ENCODE measurements at regions not wholly inside any gene's neighbourhood (a gene's known extent, or its start where the extent isn't known, plus 50 kb on each side); places are given as distances from the start of the nearest gene placed in this dataset.

GRCh38 chr15:97736748-97737147, 223.8 kb upstream of the ARRDC4 start (continued):
- no peak for TF ChIP-seq SALL2 (CRISPR knock-in tag; IDR thresholded peaks at IDR 0.05)
- TF ChIP-seq ZNF841 (CRISPR knock-in tag; IDR thresholded peaks at IDR 0.05; ENCODE audit: borderline replicate concordance): no peak
- TF ChIP-seq POLR2AphosphoS5 (IDR thresholded peaks at IDR 0.05; ENCODE audit: low read depth, low read length): no peak

DNA sequence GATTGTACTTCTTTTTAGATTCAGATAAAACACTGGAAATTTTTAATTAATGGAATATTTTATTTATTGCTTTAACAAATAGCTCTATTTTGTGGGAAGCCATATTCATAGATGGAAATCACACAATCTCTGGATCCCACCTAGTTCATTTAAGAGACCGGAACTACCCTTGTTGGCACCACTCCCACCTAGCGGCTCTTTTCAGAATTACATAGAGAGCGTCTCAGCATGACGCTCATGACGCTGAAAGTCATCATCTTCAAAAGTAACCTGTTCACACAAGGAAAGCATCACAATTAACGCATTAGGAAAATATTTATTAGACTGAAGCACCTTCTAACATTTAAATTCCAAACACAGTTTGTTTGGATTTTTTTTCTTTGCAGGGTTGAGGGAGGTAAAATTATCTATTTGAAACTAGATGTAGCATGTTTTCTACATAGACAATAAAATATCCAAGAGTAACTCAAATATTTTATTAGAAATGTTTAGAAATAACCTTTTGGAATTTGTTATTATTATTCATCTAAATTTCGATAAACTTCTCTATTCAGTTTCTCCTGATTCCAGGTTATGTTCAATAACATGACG, 214.9 kb upstream of the ARRDC4 start:
- in situ Hi-C loops (cut with HindIII; ENCODE audit: extremely low pct_ligation_motif_present, low pct_unique_long_range_greater_than_20kb): no loop called here
- TF ChIP-seq GABPA (IDR thresholded peaks at IDR 0.05; ENCODE audit: low read depth, low read length): no peak
- peak; percentile 55; the same call in 1 of the 2 replicates for TF ChIP-seq GABPA (CRISPR knock-in tag; IDR thresholded peaks at IDR 0.05; ENCODE audit: low read depth)
- no peak for TF ChIP-seq TMF1 (CRISPR knock-in tag; IDR thresholded peaks at IDR 0.05; ENCODE audit: low read depth)
- TF ChIP-seq ZBTB43 (CRISPR knock-in tag; conservative IDR thresholded peaks at IDR 0.05): no peak
- TF ChIP-seq, protein P1, sequence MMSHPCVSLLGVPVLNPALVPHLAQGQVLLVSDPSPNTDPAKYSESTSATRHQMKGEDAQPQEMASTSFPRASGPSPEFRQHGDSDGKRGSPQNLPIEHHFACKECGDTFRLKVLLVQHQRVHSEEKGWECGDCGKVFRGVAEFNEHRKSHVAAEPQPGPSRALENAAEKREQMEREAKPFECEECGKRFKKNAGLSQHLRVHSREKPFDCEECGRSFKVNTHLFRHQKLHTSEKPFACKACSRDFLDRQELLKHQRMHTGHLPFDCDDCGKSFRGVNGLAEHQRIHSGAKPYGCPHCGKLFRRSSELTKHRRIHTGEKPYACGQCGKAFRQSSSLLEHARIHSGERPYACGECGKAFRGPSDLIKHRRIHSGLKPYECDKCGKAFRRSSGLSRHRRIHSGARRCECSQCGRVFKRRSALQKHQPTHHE (CRISPR knock-in tag; IDR thresholded peaks at IDR 0.05; ENCODE audit: borderline replicate concordance): no peak
- TF ChIP-seq IRX3 (CRISPR knock-in tag; IDR thresholded peaks at IDR 0.05; ENCODE audit: borderline replicate concordance, low read depth): no peak
- TF ChIP-seq GATAD1 (CRISPR knock-in tag; IDR thresholded peaks at IDR 0.05): no peak
- TF ChIP-seq, protein P2, sequence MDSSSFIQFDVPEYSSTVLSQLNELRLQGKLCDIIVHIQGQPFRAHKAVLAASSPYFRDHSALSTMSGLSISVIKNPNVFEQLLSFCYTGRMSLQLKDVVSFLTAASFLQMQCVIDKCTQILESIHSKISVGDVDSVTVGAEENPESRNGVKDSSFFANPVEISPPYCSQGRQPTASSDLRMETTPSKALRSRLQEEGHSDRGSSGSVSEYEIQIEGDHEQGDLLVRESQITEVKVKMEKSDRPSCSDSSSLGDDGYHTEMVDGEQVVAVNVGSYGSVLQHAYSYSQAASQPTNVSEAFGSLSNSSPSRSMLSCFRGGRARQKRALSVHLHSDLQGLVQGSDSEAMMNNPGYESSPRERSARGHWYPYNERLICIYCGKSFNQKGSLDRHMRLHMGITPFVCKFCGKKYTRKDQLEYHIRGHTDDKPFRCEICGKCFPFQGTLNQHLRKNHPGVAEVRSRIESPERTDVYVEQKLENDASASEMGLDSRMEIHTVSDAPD (CRISPR knock-in tag; IDR thresholded peaks at IDR 0.05): no peak
- peak; percentile 32; the same call in 1 of the 2 replicates for TF ChIP-seq STAG1 (CRISPR knock-in tag; IDR thresholded peaks at IDR 0.05)
- TF ChIP-seq ZNF674 (CRISPR knock-in tag; IDR thresholded peaks at IDR 0.05; ENCODE audit: low read depth): no peak
- no peak for TF ChIP-seq ZNF513 (CRISPR knock-in tag; conservative IDR thresholded peaks at IDR 0.05)
- no peak for TF ChIP-seq PRPF4 (IDR thresholded peaks at IDR 0.05; ENCODE audit: low read depth, low read length, poor library complexity, severe bottlenecking)
- peak; percentile 24; the same call in 1 of the 2 replicates for TF ChIP-seq SMC3 (IDR thresholded peaks at IDR 0.05; ENCODE audit: low read length)
- TF ChIP-seq, protein P3, sequence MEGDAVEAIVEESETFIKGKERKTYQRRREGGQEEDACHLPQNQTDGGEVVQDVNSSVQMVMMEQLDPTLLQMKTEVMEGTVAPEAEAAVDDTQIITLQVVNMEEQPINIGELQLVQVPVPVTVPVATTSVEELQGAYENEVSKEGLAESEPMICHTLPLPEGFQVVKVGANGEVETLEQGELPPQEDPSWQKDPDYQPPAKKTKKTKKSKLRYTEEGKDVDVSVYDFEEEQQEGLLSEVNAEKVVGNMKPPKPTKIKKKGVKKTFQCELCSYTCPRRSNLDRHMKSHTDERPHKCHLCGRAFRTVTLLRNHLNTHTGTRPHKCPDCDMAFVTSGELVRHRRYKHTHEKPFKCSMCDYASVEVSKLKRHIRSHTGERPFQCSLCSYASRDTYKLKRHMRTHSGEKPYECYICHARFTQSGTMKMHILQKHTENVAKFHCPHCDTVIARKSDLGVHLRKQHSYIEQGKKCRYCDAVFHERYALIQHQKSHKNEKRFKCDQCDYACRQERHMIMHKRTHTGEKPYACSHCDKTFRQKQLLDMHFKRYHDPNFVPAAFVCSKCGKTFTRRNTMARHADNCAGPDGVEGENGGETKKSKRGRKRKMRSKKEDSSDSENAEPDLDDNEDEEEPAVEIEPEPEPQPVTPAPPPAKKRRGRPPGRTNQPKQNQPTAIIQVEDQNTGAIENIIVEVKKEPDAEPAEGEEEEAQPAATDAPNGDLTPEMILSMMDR (CRISPR knock-in tag; IDR thresholded peaks at IDR 0.05): peak; percentile 60

More for the DNA sequence above, 214.9 kb upstream of the ARRDC4 start:
- ATAC-seq (peak; percentile 79), FAIRE-seq (peak; percentile 63), DNase-seq (ENCODE audit: low spot score) (peak; percentile 23)
- no peaks in the 10 kb centered on the region for H3K36me3 ChIP-seq (replicated peaks in 1 of 2; ENCODE audit: control insufficient read depth in 1 of 2, insufficient read depth in 2 of 2, low read length in 2 of 2)
- no peaks in the 10 kb centered on the region; a peak in 1 of 5 replicates for H3K27me3 ChIP-seq (ENCODE audit: control insufficient read depth in 1 of 2, insufficient read depth in 2 of 2, low read length in 2 of 2)
- H3K9me3 ChIP-seq (ENCODE audit: low read length): no peaks in the 10 kb centered on the region
- WGBS (ENCODE audit: low lambda C conversion rate): 13% methylated on average over 8 of the region's 8 CpGs
- no peaks in the 10 kb centered on the region for H3K79me2 ChIP-seq (ENCODE audit: insufficient read depth, low read length)
- H3K9ac ChIP-seq (ENCODE audit: insufficient read depth, low read depth, low read length): no peak overlapping the region
- no peaks in the 10 kb centered on the region for H3K4me1 ChIP-seq (ENCODE audit: insufficient read depth, low read length)
- no peak overlapping the region for H2AFZ ChIP-seq (ENCODE audit: low read length)
- intact Hi-C loops (cut with micrococcal nuclease; ENCODE audit: unreplicated experiment): no loop called here
- H4K20me1 ChIP-seq (ENCODE audit: insufficient read depth, low read length): no peaks in the 10 kb centered on the region
- no peak overlapping the region for H3K27ac ChIP-seq (ENCODE audit: extremely low read length, insufficient read depth, low read length)
- no TSS peak for BruUV-seq (replicated peaks)
- ChIA-PET POLR2A (no interaction called here), CTCF (ENCODE audit: low intra/inter-chr PET ratio, low total read pairs) (no interaction called here)
- no peak overlapping the region for H3K4me2 ChIP-seq (ENCODE audit: low read depth, low read length)
- H3K4me3 ChIP-seq (replicated peaks in 1 of 3; ENCODE audit: insufficient read depth in 1 of 3, low read depth in 2 of 3, low read length in 3 of 3): no peak overlapping the region

All from HepG2 (cell line).